ENCODE measurements at regions not wholly inside any gene's neighbourhood (a gene's known extent, or its start where the extent isn't known, plus 50 kb on each side); places are given as distances from the start of the nearest gene placed in this dataset.

DNA sequence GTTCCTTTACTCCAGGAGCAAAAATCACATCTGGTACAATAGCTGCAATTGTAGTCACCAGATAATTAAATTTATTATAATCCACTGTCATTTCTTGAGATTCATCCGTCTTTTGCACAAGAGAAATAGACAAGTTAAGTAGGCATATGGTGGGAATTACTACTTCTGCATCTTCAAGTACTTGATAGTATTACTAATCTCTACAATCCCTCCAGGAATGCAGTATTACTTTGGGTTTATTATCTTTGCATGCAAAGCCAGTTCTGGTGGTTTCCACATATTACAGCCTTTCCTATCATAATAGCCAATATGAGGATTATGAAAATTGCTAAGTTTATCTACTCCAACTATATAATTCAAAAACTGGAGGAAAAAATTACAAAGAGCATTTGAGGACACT is 254.1 kb downstream of the IKZF2 start:
- TF ChIP-seq, protein P1, sequence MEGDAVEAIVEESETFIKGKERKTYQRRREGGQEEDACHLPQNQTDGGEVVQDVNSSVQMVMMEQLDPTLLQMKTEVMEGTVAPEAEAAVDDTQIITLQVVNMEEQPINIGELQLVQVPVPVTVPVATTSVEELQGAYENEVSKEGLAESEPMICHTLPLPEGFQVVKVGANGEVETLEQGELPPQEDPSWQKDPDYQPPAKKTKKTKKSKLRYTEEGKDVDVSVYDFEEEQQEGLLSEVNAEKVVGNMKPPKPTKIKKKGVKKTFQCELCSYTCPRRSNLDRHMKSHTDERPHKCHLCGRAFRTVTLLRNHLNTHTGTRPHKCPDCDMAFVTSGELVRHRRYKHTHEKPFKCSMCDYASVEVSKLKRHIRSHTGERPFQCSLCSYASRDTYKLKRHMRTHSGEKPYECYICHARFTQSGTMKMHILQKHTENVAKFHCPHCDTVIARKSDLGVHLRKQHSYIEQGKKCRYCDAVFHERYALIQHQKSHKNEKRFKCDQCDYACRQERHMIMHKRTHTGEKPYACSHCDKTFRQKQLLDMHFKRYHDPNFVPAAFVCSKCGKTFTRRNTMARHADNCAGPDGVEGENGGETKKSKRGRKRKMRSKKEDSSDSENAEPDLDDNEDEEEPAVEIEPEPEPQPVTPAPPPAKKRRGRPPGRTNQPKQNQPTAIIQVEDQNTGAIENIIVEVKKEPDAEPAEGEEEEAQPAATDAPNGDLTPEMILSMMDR (IDR thresholded peaks at IDR 0.05): no peak
- TF ChIP-seq POLR2A (IDR thresholded peaks at IDR 0.05): no peak
